ENCODE measurements at regions not wholly inside any gene's neighbourhood (a gene's known extent, or its start where the extent isn't known, plus 50 kb on each side); places are given as distances from the start of the nearest gene placed in this dataset.

DNA sequence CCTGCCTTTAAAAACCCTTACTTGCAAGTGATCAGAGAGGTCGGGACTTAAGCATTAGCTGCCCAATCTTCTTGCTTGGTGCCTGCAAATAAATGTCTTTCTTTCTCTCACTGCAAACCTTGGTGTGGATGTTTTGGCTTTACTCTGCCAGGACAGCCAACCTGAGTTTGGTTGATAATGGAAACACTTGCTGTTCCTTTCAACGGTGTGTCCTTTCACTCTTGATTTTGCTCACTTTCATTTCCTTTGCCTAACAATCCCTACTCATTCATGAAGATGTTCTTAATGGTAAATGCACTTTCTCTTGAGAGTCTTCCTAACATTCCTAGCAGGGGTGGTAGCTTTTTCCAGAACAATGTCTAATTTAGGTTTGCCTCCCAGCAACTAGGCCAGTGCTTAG lies 366.2 kb downstream of the HRH4 start:
- TF ChIP-seq, protein P1, sequence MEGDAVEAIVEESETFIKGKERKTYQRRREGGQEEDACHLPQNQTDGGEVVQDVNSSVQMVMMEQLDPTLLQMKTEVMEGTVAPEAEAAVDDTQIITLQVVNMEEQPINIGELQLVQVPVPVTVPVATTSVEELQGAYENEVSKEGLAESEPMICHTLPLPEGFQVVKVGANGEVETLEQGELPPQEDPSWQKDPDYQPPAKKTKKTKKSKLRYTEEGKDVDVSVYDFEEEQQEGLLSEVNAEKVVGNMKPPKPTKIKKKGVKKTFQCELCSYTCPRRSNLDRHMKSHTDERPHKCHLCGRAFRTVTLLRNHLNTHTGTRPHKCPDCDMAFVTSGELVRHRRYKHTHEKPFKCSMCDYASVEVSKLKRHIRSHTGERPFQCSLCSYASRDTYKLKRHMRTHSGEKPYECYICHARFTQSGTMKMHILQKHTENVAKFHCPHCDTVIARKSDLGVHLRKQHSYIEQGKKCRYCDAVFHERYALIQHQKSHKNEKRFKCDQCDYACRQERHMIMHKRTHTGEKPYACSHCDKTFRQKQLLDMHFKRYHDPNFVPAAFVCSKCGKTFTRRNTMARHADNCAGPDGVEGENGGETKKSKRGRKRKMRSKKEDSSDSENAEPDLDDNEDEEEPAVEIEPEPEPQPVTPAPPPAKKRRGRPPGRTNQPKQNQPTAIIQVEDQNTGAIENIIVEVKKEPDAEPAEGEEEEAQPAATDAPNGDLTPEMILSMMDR (conservative IDR thresholded peaks at IDR 0.05; ENCODE audit: low read length), result no peak
- no peak for TF ChIP-seq EZH2phosphoT487 (IDR thresholded peaks at IDR 0.05; ENCODE audit: borderline replicate concordance, low read depth, low read length)

All from OCI-LY7 (cell line).